ENCODE measurements at regions not wholly inside any gene's neighbourhood (a gene's known extent, or its start where the extent isn't known, plus 50 kb on each side); places are given as distances from the start of the nearest gene placed in this dataset.

- Histone ChIP-seq H3T11ph (ENCODE audit: low read length) (no peak overlapping the region), H2BK20ac (ENCODE audit: low read depth, low read length, poor library complexity, severe bottlenecking) (no peak overlapping the region), H4K5ac (ENCODE audit: insufficient read length, low read depth, low read length) (no peak overlapping the region), H3K79me1 (ENCODE audit: insufficient read depth, low read depth, low read length, poor library complexity, severe bottlenecking) (no peaks in the 10 kb centered on the region), H3K4me1 (ENCODE audit: insufficient read depth, low read length) (peaks cover 3% of the 10 kb centered on the region), H2BK5ac (ENCODE audit: insufficient read length, low read length) (no peak overlapping the region), H3K23me2 (ENCODE audit: insufficient read length, low read depth, low read length, poor library complexity, severe bottlenecking) (no peaks in the 10 kb centered on the region), H4K91ac (ENCODE audit: insufficient read length, low read depth, low read length) (no peak overlapping the region), H2BK120ac (ENCODE audit: low read depth, low read length, poor library complexity, severe bottlenecking) (no peak overlapping the region), H3K56ac (ENCODE audit: insufficient read length, low read depth, low read length) (no peak overlapping the region), H2BK12ac (ENCODE audit: insufficient read length, low read depth, low read length) (no peak overlapping the region), H4K8ac (replicated peaks; ENCODE audit: insufficient read length, low read depth, low read length) (no peak overlapping the region), H3K23ac (ENCODE audit: insufficient read length, low read depth, low read length) (no peak overlapping the region), H3K14ac (ENCODE audit: insufficient read depth, low read length) (no peak overlapping the region), H3K9ac (ENCODE audit: extremely low read depth, insufficient read length, low read length) (no peak overlapping the region), H3K4me2 (ENCODE audit: insufficient read depth, insufficient read length, low read length) (no peak overlapping the region), H2AK5ac (ENCODE audit: insufficient read length, low read length) (no peak overlapping the region), H3K18ac (ENCODE audit: insufficient read length, low read depth, low read length) (no peak overlapping the region), H3K27me3 (ENCODE audit: insufficient read depth, low read length) (no peaks in the 10 kb centered on the region), H2AFZ (ENCODE audit: low read length) (no peak overlapping the region), H3K27ac (ENCODE audit: insufficient read length, low read depth, low read length) (no peak overlapping the region), H4K20me1 (ENCODE audit: control insufficient read depth, insufficient read depth, insufficient read length) (no peaks in the 10 kb centered on the region), H3K4ac (ENCODE audit: low read depth, low read length) (no peak overlapping the region), H2BK15ac (ENCODE audit: low read depth, low read length) (no peak overlapping the region), H3K9me3 (ENCODE audit: control insufficient read depth, low read depth, low read length) (no peaks in the 10 kb centered on the region), H3K79me2 (ENCODE audit: insufficient read depth, low read length) (no peaks in the 10 kb centered on the region)
- H3K27ac Mint-ChIP-seq = no peak overlapping the region
- TF ChIP-seq CTCF (conservative IDR thresholded peaks at IDR 0.05) = no peak
- no peaks in the 10 kb centered on the region; the same call in 1 of the 2 replicates for H3K27me3 Mint-ChIP-seq (ENCODE audit: low read depth)
- no peak overlapping the region for H3K4me3 Mint-ChIP-seq
- no peaks in the 10 kb centered on the region for H3K9me3 Mint-ChIP-seq
- no CpG with 5 or more reads among the region's 3 CpGs for WGBS (ENCODE audit: extremely low coverage, insufficient read length, low lambda C conversion rate)
- peaks cover 32 to 38% of the 10 kb centered on the region in 2 experiments for H3K4me1 Mint-ChIP-seq
- no peaks in the 10 kb centered on the region for H3K36me3 Mint-ChIP-seq (ENCODE audit: insufficient read depth in 1 of 3, low read depth in 3 of 3)
- DNase-seq = no peak
Observed at GRCh38 chr15:70435369-70435768, 328.0 kb downstream of the UACA start.
